Keratinocyte (primary cell): ENCODE measurements at regions not wholly inside any gene's neighbourhood (a gene's known extent, or its start where the extent isn't known, plus 50 kb on each side); places are given as distances from the start of the nearest gene placed in this dataset.

Source experiments
- DNase-seq: peaks from one replicate; pipeline ENCODE4 v3.0.0-alpha.2; 2011; ENCODE audit warnings: low read depth, missing footprints, low spot score
- FAIRE-seq: peaks from 2 replicates; lab custom pipeline; 2011; peaks lifted over from hg19 to GRCh38; lab: Jason Lieb, UNC
- H2AFZ ChIP-seq: 2 replicates; pipeline ENCODE4 v1.6.0; 2012; ENCODE audit warnings: low read length, control low read depth, inconsistent platforms; ENCODE audit not compliant: control insufficient read depth
- H3K27ac ChIP-seq: 2 replicates; pipeline ENCODE4 v1.5.1; 2011; ENCODE audit warnings: low read length; ENCODE audit not compliant: control insufficient read depth, insufficient read depth
- H3K27me3 ChIP-seq: 3 replicates; pipeline ENCODE4 v1.6.0; 2011; ENCODE audit warnings: low read length; ENCODE audit not compliant: control insufficient read depth, insufficient read depth; ENCODE audit errors: extremely low read depth
- H3K36me3 ChIP-seq, 2 experiments: 2 replicates in 1 of 2; 3 replicates in 1 of 2; pipeline ENCODE4 v1.5.1; 2011; ENCODE audit warnings: low read length in 2 of 2, mild to moderate bottlenecking in 1 of 2; ENCODE audit not compliant: control insufficient read depth in 2 of 2, insufficient read depth in 2 of 2; ENCODE audit errors: extremely low read depth in 1 of 2
- H3K4me1 ChIP-seq: 3 replicates; pipeline ENCODE4 v1.5.1; 2011; ENCODE audit warnings: low read length; ENCODE audit not compliant: control insufficient read depth, insufficient read depth; ENCODE audit errors: extremely low read depth
- H3K4me2 ChIP-seq: 3 replicates; pipeline ENCODE4 v1.6.0; 2011; ENCODE audit warnings: low read depth, low read length; ENCODE audit not compliant: control insufficient read depth, insufficient read depth; ENCODE audit errors: extremely low read depth
- H3K4me3 ChIP-seq, 3 experiments: fragments of 200-600 bp in 1 of 3; sonication (generic) in 1 of 3; 2 replicates in 2 of 3; 3 replicates in 1 of 3; pipeline ENCODE4 v1.5.1; 2011 to 2016; ENCODE audit warnings: low read length in 3 of 3, mild to moderate bottlenecking in 3 of 3, control low read depth in 2 of 3, inconsistent platforms in 1 of 3, low read depth in 1 of 3, mixed read lengths in 1 of 3, mixed run types in 1 of 3, moderate library complexity in 1 of 3; ENCODE audit not compliant: control insufficient read depth in 2 of 3, insufficient read depth in 2 of 3; ENCODE audit errors: extremely low read depth in 1 of 3
- H3K79me2 ChIP-seq: 2 replicates; pipeline ENCODE4 v1.6.0; 2012; ENCODE audit warnings: low read length; ENCODE audit not compliant: control insufficient read depth, insufficient read depth
- H3K9ac ChIP-seq: 3 replicates; pipeline ENCODE4 v1.6.0; 2011; ENCODE audit warnings: low read length; ENCODE audit not compliant: control insufficient read depth, insufficient read depth; ENCODE audit errors: extremely low read depth
- H3K9me1 ChIP-seq: 3 replicates; pipeline ENCODE4 v1.6.0; 2011; ENCODE audit warnings: low read length; ENCODE audit not compliant: control insufficient read depth, insufficient read depth; ENCODE audit errors: extremely low read depth
- H3K9me3 ChIP-seq: 2 replicates; pipeline ENCODE4 v1.5.1; 2012; ENCODE audit warnings: low read depth, low read length; ENCODE audit not compliant: control insufficient read depth
- H4K20me1 ChIP-seq: 3 replicates; pipeline ENCODE4 v1.6.0; 2011; ENCODE audit warnings: low read length; ENCODE audit not compliant: control insufficient read depth, insufficient read depth; ENCODE audit errors: extremely low read depth
- EZH2 ChIP-seq: IDR thresholded peaks from one replicate; pipeline ENCODE4 v1.6.1; 2012; ENCODE audit warnings: inconsistent platforms, mild to moderate bottlenecking, low read length, moderate library complexity
- dilution Hi-C: fragments of 300-500 bp; cut with MboI; formaldehyde crosslinking; loops from one replicate; pipeline ENCODE4 v1.7.0; 2020; ENCODE audit warnings: low sequenced_read_pairs; ENCODE audit not compliant: extremely low pct_ligation_motif_present
- TF ChIP-seq, protein P1 (sequence below), 3 experiments: IDR thresholded peaks in 1 of 3; conservative IDR thresholded peaks in 1 of 3; optimal IDR thresholded peaks in 1 of 3; 2 replicates in 2 of 3; 3 replicates in 1 of 3; pipeline versions ENCODE3 to v1.5.1; 2011; ENCODE audit warnings: low read length in 3 of 3, mild to moderate bottlenecking in 3 of 3, moderate library complexity in 2 of 3, control low read depth in 1 of 3, inconsistent platforms in 1 of 3; ENCODE audit not compliant: insufficient read depth in 2 of 3; ENCODE audit errors: extremely low read depth in 1 of 3

DNA sequence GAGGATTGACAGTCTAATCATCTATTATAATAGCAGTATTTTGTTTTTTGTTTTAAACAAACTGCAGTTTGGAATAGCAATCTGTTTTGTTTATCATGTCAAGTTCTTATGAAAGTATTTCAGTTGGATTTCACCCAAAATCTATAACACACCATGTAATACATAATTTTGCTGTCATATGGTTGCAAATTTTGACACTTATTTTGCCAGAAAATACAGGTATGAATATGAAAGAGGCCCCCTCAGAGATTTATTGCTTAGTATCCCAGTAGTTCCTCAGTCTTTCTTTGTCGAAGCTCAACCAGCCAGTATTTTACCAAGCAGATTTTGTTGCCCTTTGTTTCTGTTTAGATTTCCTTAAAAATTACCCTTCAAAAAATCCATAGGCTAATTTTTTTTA, 317.5 kb upstream of the CXADR start:
- no peak for TF ChIP-seq EZH2
- TF ChIP-seq, protein P1, sequence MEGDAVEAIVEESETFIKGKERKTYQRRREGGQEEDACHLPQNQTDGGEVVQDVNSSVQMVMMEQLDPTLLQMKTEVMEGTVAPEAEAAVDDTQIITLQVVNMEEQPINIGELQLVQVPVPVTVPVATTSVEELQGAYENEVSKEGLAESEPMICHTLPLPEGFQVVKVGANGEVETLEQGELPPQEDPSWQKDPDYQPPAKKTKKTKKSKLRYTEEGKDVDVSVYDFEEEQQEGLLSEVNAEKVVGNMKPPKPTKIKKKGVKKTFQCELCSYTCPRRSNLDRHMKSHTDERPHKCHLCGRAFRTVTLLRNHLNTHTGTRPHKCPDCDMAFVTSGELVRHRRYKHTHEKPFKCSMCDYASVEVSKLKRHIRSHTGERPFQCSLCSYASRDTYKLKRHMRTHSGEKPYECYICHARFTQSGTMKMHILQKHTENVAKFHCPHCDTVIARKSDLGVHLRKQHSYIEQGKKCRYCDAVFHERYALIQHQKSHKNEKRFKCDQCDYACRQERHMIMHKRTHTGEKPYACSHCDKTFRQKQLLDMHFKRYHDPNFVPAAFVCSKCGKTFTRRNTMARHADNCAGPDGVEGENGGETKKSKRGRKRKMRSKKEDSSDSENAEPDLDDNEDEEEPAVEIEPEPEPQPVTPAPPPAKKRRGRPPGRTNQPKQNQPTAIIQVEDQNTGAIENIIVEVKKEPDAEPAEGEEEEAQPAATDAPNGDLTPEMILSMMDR (optimal IDR thresholded peaks at IDR 0.05 in 1 of 3, IDR thresholded peaks at IDR 0.05 in 1 of 3, conservative IDR thresholded peaks at IDR 0.05 in 1 of 3; ENCODE audit: extremely low read depth in 1 of 3, insufficient read depth in 2 of 3, low read length in 3 of 3): no peak
- no peaks in the 10 kb centered on the region for H3K9me1 ChIP-seq
- H3K4me3 ChIP-seq: no peak overlapping the region
- H3K36me3 ChIP-seq: no peaks in the 10 kb centered on the region
- H3K27me3 ChIP-seq: no peaks in the 10 kb centered on the region
- no peak overlapping the region for H3K9ac ChIP-seq
- DNase-seq: no peak
- no peak overlapping the region for H3K4me2 ChIP-seq
- H4K20me1 ChIP-seq: no peaks in the 10 kb centered on the region
- no peaks in the 10 kb centered on the region for H3K9me3 ChIP-seq
- H3K27ac ChIP-seq: no peak overlapping the region
- H3K4me1 ChIP-seq: no peaks in the 10 kb centered on the region
- no peak for FAIRE-seq
- dilution Hi-C loops: no loop called here
- no peak overlapping the region for H2AFZ ChIP-seq
- no peaks in the 10 kb centered on the region for H3K79me2 ChIP-seq

DNA sequence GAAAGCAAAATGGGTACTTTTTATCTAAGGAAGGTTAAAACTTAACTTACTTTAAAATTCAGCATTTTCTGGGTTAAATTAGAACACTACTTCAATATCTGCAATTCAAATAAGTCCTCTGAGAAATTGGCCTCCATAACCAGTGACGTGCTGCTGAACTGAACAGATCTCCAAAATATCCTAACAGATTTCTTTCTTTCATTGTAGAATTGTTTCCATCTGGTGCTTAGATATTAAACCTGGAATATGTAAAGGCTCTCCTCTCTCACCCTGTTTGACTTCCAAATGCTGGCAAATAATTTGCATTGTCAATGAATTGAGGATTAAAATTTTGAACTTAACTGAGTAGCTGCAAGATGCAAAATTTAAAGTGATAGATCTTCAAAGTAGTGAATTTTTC, 316.9 kb upstream of the CXADR start:
- dilution Hi-C loops: no loop called here
- H3K9ac ChIP-seq: no peak overlapping the region
- TF ChIP-seq, protein P1 (optimal IDR thresholded peaks at IDR 0.05 in 1 of 3, IDR thresholded peaks at IDR 0.05 in 1 of 3, conservative IDR thresholded peaks at IDR 0.05 in 1 of 3; ENCODE audit: extremely low read depth in 1 of 3, insufficient read depth in 2 of 3, low read length in 3 of 3): no peak
- TF ChIP-seq EZH2: no peak

More for the DNA sequence above, 316.9 kb upstream of the CXADR start:
- H3K9me1 ChIP-seq: no peaks in the 10 kb centered on the region
- no peaks in the 10 kb centered on the region for H3K79me2 ChIP-seq
- no peaks in the 10 kb centered on the region for H3K27me3 ChIP-seq
- H3K4me3 ChIP-seq: no peak overlapping the region
- FAIRE-seq: no peak
- DNase-seq: no peak
- no peaks in the 10 kb centered on the region for H3K36me3 ChIP-seq
- no peaks in the 10 kb centered on the region for H3K9me3 ChIP-seq
- no peak overlapping the region for H3K27ac ChIP-seq
- no peak overlapping the region for H2AFZ ChIP-seq
- H3K4me2 ChIP-seq: no peak overlapping the region
- no peaks in the 10 kb centered on the region for H3K4me1 ChIP-seq
- H4K20me1 ChIP-seq: no peaks in the 10 kb centered on the region
